Stimulated activated CD4-positive, alpha-beta T cell treated with anti-CD3 and anti-CD28 coated beads, Interleukin-12 subunit alpha, Interleukin-12 subunit beta, amount 100 ng/mL, for 4 hours (primary cell): ENCODE measurements at regions not wholly inside any gene's neighbourhood (a gene's known extent, or its start where the extent isn't known, plus 50 kb on each side); places are given as distances from the start of the nearest gene placed in this dataset.
"Not testable (repeated sequence)": the region's sequence is repeated elsewhere in the genome, so short reads cannot be mapped to it uniquely, and the experiment has no call there.

Source experiments
- DNase-seq: peaks from one replicate; pipeline ENCODE4 v3.0.0-alpha.2; 2020

- DNase-seq: no peak
Observed at GRCh38 chr13:95391362-95391761, 90.1 kb upstream of the ABCC4 start.

GRCh38 chr13:95391785-95392184 is 90.5 kb upstream of the ABCC4 start:
- DNase-seq: no peak

DNA sequence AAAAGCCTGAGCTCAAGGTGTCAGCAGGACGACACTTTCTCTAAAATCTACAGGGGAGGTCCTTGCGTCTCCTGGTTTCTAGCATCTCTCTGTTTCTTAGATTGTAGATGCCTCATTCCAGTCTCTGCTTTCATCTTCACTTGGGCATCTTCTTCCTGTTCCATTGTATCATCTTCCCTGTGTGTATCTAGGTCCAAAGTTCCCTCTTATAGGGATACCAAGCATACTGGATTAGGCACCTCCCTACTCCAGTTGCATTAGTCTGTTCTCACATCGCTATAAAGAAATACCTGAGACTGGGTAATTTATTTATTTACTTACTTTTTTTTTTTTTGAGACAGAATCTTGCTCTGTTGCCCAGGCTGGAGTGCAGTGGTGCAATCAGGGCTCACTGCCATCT is 91.3 kb upstream of the ABCC4 start:
- no peak for DNase-seq

DNA sequence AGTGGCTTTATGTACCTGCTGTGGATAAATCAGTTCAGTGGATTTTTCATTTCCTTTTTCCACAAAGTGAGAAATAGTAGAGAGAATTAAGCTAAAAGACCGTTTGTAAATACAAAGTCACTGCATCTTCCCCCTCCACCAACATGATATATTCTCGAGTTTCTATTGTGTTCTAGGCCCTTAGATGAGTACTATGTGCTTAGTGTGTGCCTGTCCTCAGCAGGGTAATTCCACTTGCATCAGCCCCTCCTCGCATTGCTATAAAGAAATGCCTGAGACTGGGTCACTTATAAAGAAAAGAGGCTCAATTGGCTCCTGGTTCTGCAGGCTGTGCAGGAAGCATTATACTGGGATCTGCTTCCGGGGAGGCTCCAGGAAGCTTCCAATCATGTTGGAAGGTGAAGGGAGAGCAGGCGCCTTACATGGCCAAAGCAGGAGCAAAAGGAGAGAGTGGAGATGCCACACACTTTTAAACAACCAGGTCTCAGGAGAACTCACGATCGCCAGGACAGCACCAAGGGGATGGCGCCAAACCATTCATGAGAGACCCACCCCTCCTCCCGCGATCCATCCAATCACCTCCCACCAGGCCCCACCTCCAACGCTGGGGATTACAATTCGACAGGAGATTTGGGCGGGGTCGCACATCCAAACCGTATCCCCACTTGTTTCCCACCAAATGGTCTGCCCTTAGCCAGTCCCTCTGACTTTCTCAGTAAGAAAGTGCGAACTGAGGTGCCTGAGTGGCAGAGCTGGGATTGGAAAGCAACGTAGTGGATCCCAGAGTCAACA is 102.3 kb upstream of the ABCC4 start:
- no peak for DNase-seq

- peak; percentile 70 for DNase-seq
Observed at GRCh38 chr13:95404141-95404882, 103.1 kb upstream of the ABCC4 start.

- DNase-seq: no peak
Observed at GRCh38 chr13:95406176-95406575, 104.9 kb upstream of the ABCC4 start.

- DNase-seq: no peak
Observed at GRCh38 chr13:95411428-95412040, 110.3 kb upstream of the ABCC4 start.

DNA sequence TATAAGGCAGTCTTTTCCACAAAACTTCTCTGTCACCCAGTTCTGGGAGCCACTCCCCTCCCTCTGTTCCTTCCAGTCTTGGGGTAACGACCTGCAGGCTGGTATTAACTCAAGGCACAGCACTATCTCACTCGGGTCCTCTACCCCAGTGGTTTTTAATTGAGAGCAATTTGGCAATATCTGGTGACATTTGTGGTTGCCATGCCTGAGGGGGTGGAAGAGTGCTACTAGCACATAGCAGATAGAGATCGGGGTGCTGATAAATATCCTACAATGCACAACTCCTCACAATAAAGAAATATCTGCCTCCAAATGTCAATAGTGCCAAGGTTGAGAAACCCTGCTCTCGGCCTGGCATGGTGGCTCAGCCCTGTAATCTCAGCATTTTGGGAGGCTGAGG is 117.7 kb upstream of the ABCC4 start:
- DNase-seq: no peak

- DNase-seq: no peak
Observed at GRCh38 chr13:95420501-95420900, 119.2 kb upstream of the ABCC4 start.

DNA sequence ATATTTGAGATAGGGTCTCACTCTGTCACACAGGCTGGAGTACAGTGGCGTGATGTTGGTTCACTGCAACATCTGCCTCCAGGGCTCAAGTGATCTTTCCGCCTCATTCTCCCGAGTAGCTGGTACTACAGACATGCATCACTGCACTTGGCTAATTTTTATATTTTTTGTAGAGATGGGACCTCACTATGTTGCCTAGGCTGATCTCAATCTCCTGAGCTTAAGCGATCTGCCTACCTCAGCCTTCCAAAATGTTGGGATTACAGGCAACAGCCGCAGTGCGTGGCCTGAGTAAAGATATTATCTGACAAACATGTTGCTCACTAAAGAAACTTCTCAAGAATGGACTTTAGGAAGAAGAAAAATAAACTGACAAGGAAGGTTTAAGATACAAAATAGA is 125.4 kb upstream of the ABCC4 start:
- no peak for DNase-seq

DNA sequence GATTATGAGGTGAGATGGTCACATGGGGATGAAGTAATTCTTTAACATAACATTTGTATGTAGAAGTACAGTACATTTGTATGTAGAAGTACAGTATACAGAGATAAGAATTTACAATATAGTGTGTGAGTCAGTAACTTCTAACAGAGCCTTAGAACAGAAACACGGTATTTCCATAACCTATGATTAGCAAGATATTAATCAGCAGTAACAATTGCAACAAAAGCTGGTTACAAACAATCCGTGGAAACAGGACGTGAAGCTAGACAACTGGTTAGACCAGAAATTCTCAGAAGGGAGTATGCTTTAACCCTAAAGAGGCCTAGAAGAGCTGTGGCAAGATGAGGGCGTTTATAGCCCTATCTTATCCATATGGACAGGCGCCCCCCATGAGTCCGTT is 122.0 kb upstream of the CLDN10 start:
- not testable (repeated sequence) for DNase-seq

DNA sequence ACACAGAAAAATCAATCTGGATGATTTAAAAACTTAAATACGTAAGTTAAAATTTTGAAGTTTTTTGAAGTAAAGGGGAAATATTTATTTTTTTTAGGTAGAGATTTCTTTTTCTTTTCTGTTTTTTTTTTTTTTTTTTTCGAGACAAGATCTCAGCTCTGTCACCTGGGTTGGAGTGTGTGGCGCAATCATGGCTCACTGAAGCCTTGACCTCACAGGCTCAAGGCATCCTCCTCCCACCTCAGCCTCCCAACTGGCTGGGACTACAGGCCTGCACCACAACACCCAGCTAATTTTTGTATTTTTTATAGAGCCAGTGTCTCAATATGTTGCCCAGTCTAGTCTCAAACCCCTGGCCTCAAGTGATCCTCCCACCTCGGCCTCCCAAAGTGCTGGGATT is 120.4 kb upstream of the CLDN10 start:
- DNase-seq: no peak

GRCh38 chr13:95433537-95433936 is 119.0 kb upstream of the CLDN10 start:
- DNase-seq: no peak

- no peak for DNase-seq
Observed at GRCh38 chr13:95434111-95434510, 118.4 kb upstream of the CLDN10 start.

- DNase-seq: no peak
Observed at GRCh38 chr13:95437561-95437960, 115.0 kb upstream of the CLDN10 start.

GRCh38 chr13:95438297-95438696 is 114.2 kb upstream of the CLDN10 start:
- DNase-seq: no peak

DNA sequence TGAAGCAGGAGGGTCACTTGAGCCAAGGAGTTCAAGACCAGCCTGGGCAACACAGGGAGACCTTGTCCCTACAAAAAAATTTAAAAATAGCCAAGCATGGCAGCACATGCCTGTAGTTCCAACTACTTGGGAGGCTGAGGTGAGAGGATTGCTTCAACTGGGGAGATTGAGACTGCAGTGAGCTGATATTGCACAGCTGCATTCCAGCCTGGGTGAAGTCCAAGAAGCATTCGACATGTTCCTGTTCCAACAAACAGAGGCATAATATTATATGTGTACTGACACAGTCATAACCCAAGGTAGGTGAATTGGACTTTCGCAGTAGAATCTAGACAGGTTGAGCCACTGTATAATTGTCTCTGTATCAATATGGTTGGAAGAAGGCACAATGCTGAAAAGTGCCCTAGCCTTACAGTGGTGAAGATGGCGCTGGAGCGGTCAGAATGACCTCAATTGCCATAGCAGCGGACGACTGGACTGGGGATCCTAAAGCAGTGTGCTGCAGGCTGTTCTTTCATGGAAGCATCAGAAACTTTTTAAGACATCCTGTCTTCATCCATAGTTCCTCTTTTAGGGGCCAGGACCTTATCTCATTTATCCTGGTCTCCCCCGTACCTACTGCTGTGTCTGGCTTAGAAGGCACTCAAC is 112.0 kb upstream of the CLDN10 start:
- no peak for DNase-seq

- no peak for DNase-seq
Observed at GRCh38 chr13:95441326-95441725, 111.2 kb upstream of the CLDN10 start.

DNA sequence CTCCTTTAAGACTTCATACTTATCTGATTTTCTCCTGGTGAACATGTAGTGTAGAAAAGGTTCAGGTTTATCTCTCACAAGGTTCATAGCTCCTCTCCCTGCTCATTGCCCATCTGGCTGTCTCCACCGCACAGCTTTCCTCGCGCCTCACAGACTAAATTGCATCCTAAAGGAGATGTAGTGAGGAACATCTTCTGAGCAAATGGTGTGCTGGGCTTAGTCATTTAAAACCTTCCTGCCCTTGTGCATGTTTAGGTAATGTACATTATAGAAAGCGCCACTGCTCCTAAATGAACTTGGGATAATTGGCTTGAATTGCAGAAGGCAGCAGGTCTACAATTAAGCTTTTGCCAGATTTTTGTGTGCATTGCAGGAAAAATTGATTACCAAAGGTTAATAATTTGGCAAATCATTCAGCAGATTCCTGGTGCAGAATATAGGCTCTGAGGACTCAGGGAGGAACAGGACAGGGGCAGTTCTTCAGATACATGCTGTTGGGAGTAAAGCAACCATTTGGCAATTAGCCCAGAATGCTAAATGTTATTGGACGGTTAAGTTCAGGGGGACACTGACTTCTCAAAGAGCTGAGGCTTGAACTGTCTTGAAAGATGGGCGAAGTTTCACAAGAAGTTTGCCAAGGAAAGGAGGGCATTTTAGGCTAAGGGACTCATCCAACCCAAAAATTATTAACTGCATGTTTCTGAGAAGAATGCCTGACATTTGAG is 108.4 kb upstream of the CLDN10 start:
- no peak for DNase-seq

- DNase-seq: no peak
Observed at GRCh38 chr13:95445131-95445530, 107.4 kb upstream of the CLDN10 start.

DNA sequence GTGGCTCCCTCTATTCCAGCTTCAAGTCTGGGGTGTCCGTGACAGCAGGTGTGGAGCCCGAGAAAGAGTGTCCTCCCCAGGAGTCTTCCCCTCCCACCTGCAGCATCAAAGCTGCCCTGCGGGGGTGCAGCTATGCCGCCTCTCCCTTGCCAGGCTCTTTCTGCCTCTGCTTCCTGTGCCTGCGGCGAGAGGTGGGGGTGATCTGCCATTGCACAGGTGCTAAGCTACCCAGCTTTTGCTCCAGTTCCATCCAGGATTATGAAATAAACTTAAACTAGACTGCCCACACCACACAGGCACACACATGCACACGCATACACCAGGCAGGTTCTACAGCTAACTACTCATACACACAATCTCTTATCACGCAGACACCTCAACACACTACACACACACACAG is 104.7 kb upstream of the CLDN10 start:
- DNase-seq: no peak

- DNase-seq: no peak
Observed at GRCh38 chr13:95451656-95452055, 100.9 kb upstream of the CLDN10 start.

DNA sequence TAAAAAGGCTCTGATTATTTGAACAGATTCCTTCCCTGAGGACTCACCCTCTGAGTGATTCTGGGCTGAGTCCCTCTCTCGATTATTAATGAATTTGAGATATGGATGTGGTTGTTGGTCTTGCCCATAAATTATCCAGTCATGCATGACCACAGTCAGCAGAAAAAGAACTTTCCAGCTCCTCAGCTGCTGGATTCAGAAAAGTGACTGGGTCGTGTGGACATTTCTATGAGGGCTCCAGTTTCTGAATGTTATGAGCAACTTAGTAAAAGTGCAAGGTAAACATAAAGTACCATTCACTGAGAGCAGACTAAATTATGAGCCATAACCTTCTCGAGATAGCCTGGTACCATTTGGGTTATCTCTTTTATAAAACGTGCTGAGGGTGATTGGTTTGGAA is 100.1 kb upstream of the CLDN10 start:
- DNase-seq: no peak
